NCI-H2196 (cell line): ENCODE measurements at regions not wholly inside any gene's neighbourhood (a gene's known extent, or its start where the extent isn't known, plus 50 kb on each side); places are given as distances from the start of the nearest gene placed in this dataset.
"Not testable (repeated sequence)": the region's sequence is repeated elsewhere in the genome, so short reads cannot be mapped to it uniquely, and the experiment has no call there.

Experiments used
- DNase-seq: peaks from one replicate; lab custom pipeline; 2025; ENCODE audit not compliant: unreplicated experiment; lab: John Stamatoyannopoulos, UW

DNA sequence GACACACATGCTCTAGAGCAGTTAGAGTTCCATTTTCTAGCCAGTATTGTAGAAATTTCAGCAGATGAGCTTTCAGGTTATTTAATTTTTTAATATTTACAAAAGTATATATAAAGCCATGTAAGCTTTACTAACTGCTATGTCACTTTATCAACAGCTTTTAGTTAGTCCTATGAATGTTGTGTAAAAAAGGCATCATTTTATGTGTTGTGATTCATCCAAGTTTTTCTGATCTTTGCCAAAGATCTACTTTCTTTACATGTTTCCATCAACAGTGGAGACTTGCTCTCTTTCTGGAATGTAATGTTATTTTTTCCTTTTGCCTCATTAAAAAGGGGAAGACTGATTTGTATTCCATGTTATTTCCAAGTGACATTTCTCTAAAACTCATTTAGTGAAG is 125.2 kb upstream of the TFPI start:
- no peak for DNase-seq

DNA sequence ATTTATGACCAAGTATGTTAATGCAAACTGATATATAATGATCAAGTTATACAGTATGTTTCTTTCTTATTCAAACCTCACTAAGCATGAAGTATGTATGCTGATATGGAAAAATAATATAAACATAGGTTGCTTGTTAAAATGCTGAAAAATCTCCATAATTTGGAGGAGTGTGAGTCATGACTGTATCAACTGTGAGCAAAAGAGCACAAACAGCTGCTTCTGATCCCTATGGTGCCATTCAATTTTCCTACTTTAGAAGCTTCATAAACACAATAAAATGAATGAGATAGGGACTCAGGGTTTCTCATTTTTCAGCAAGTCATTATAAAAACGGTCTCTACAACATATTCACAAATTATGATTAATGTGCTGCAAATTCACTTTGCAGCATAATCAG is 129.9 kb upstream of the TFPI start:
- no peak for DNase-seq

DNA sequence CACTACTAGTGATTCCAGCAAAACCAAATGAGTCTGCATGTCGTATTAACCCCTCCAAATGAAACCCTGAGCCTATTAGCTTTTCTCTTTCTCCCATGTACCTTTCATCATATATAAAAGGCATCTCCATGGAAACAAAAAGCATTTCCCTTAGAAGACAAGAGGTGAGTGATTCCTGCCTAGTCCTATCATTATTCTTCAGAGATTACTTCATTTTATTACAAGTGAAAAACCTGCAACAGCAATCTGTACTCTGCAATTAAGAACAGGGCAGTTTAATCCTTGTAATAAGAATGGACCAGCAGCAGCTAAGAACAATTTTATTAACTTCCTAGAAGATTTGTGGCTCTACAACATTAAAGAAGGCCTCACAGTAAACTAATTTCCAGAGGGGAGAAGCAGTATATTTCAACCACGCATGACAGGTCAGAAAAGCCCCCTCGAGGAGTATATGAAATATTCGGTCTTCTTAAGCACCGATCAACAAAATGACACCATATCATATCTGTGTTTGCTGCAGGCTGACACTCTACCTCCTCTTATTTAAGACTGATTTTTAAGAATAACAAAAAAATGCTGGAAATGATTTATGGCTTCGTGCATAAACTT is 132.3 kb upstream of the TFPI start:
- no peak for DNase-seq

DNA sequence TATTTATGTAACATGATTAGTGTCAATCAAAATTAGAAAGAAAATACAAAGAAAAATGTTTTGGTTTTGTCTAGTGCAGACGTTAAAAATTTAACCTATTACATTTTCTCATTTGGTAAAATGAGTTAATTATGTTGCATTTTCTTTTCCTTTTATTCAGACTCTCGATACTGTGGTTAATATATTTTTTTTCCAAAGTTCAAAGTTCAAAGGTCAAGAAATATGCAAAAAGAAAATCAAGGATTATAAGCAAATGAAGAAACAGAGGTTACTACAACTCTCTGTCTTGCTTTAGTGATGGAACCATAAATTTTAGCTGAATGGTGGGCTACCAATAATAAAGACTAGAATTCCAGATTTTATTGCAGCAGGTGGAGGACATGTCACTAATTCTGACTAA is 133.3 kb upstream of the TFPI start:
- DNase-seq = no peak

DNA sequence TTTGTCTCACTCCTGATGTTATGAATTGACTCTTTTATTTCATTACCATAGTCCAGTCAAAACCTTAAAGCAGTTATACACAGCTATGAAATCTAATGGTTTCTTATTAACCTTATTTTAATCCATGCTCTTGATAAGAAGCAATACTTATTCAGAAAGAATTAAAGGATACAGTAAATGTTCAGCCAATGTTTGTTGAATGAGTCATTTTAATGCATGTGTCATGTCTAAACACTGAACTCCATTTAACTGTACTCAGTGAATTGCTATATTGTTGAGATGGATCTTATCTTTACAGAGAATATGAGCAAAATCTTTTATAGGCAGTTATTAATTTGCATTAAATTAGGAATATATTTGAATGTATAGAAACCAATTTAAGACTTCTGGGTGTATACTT is 135.1 kb upstream of the TFPI start:
- no peak for DNase-seq

DNA sequence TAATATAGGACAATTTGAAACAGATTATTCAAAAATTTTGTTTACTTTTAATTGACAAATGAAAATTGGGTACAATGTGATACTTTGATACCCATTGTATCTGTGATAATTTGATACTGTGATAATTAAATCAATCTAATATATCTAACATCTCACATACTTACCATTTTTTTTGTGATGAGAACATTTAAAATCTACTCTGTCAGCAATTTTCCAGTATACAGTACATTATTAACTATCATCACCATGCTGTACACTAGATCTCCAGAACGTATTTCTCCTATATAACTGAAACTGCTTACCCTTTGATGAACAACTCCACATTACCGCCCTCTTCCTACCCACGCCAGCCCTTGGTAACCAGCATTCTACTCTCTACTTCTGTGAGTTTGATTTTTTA is 139.7 kb upstream of the TFPI start:
- DNase-seq = no peak

DNA sequence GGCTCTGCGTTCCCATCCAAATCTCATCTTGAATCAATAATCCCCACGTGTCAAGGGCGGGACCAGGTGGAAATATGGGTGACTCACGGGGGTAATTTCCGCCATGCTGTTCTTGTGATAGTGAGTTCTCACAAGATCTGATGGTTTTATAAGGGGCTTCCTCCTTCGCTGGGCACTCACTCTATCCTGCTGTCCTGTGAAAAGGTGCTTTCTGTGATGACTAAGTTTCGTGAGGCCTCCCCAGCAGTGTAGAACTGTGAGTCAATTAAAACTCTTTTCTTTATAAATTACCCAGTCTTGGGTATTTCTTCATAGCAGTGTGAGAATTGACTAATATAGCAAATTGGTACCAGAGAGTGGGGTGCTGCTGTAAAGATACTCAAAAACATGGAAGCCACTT is 142.4 kb upstream of the TFPI start:
- not testable (repeated sequence) for DNase-seq

DNA sequence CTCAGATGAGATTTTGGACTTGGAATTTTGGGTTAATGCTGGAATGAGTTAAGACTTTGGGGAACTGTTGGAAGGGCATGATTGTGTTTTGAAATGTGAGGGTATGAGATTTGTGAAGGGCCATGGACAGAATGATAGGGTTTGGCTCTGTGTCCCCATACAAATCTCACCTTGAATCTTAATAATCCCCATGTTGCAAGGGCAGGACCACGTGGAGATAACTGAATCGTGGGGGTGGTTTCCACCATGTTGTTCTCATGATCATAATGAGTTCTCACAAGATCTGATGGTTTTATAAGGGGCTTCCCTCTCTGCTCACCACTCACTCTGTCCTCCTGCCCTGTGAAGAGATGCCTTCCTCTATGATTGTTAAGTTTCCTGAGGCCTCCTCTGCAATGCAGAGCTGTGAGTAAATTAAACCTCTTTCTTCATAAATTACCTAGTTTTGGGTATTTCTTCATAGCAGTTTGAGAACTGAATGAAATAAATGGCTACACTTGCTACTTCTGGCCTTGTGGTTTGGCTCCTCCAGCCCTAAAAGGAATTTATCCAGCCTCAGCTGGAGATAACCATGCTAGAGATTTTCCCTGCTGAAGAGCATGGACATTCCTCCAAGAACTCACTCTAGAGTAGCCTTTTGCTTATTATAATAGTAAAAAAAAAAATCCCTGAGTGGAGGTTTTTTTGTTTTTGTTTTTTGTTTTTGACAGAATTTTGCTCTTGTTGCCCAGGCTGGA is 144.3 kb upstream of the TFPI start:
- DNase-seq = no peak

DNA sequence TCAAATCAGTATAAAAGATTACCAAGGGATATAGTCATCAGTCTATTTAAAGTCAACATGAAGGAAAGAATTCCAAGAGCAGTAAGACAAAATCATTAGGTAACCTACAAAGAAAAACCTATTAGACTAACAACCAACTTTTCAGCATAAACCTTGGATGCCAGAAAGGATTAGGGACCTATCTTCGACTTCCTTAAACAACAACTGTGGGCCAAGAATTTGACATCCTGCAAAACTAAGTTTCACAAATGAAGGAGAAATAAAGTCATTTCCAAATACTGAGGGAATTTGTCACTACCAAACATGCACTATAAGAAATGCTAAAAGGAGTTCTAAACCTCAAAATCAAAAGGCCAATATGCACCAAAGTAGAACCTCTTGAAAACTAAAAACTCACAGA is 147.9 kb upstream of the TFPI start:
- DNase-seq = no peak

DNA sequence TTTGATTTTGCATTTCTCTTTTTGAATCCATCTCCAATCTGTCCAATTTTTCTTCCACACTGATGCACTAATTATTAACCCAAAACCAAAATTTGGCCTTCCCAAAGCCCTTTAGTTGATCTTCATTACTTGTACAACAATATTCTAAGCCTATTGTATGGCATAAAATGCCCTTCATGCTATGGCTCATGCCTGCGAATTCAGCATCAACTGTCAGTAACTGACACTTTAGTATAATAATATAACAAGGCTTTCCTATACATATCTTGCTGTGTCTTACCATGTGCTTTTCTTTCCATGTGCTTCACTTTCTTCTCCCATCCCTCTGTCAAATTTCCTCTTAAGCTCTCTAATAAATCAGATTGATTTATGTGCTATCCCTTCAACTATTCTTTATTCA is 154.0 kb upstream of the TFPI start:
- no peak for DNase-seq

DNA sequence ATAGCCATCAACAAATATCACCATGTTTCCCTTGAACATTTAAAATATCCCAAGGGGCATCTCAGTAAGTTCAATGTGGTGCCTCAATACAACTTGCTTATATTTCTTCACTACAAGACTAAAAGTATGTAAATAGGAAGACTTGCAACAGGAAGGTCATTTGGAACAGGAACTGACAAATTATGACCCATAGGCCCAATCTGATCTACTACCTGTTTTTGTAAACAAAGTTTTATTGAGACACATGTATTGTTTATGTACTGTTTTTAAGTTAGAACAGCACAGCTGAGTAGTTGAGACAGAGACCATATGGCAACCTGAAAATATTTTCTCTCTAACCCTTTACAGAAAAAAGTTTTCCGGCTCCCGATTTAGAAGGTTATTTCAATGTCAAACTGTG is 154.8 kb upstream of the TFPI start:
- DNase-seq = no peak

DNA sequence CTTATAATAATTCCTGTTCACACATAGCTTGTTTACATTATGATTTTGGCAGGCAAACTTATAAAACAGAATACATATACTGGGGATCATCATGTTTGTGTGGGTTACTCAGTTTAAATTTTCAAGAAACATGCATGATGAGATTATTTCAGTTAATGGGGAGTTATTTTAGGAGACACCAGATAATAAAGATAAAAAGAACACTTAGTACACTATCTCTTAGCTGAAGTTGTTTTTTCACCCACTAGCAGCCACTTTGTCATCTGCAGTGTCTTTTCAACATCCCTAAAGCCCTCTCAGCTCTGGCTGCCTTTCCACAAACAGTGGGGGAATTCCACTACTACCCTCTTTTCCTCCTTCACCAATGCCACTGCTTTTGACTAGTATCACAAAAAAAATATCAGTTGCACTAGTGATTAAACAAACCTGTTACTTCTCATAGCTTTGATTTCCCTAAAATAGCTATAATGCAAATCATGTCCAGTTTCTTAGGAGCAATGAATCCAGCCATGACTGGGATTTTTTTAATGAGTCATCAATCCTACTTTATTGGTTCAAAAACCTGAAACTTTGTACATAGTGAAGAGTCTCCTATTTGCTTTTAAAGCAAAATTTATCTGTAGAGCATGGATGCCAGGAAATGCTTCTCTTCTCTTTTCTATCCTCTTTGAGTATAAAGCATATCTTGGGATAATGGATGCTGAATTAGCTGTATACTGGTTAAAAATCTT is 156.7 kb upstream of the TFPI start:
- no peak for DNase-seq

DNA sequence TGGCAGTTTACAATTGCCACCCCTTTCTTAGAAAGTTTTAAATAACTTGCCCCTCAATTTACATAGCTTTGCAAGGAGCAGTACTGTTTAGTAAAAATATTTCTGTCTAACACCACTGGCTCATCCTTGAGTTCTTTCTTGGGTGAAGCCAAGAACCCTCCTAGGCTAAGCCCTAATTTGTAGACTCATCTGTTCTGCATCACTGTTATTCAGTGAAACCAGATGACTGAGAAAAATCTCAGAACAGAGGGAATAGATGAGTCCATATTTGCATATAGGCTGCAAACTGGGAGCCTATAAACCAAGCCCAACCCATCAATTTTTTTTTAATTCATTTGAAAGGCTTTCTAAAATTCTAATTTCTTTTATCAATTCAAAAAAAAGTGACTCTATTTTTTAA is 161.4 kb upstream of the TFPI start:
- DNase-seq = no peak

DNA sequence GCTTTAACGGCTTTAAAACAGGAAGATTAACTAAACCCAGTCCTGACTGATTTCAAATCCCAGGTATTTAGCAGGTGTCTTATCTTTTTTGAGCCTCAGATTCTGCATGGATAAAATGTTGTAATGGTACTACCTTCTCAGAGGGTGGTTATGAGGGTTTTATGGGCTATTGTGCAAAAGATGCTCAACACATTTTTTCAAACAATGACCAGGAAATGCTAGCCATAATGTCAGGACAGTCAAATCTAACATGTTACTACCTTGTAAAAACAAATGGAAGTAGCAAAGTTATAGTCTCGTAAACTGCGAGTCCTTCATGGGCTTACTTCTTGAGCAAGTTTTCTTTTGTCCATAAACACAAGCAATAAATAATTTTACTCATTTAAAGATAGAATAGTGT is 162.1 kb upstream of the TFPI start:
- DNase-seq = no peak

DNA sequence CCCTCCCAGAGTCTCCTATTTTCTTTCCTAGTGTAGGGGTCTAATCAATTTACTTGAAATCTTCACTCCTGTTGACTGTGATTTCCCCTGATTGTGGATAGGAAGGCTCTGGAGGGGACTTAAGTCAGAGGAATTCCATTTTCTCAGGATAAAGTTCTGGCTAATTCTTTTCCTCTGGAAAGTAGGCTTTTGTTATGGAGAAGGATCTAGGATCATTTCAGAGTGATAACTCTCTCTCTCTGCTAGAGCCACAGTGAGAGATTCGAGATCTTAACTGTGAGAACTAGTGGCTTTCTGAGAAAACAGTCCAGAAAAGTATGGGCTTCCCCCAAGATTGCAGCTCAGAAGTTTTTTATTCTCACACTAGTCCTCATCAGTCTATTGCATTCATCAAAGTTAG is 163.9 kb upstream of the TFPI start:
- DNase-seq = no peak

DNA sequence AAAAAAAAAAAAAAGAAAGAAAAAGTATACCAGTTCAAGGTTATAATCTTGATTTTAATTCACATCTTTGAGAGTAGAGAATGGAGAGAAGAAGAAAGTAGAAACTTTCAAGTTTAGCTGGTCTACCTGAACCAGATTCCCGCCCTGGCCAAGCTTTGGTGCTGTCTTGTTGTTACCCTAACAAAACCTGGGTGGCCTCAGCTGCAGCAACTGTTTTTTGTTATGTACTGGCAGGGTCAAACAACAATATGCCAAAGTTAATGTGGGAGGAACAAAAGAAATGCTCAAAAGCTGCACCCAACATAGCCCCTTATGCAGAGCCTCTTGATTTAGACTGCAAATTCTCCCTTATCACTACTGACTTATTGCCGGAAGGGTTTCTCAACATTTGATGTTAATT is 165.3 kb upstream of the TFPI start:
- DNase-seq = no peak

DNA sequence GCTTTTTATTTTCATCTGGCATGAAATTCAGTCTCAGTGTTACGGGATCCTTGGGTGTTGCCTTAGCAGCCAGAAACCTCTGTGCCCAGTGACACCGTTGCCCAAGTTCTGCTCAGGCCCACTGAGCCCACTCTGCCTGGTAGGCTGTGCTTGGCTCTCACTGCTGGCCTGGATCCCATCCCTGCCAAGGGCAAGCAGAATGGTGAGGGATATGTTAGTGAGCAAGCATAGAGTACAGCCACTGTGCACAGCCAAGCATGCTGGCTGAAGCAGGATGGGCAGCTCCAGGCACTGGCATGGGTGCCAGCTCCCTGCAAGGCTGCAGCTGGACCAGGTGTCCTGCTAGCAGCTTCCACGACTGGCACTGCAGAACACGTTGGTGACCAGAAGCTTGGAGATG is 194.7 kb upstream of the TFPI start:
- no peak for DNase-seq

DNA sequence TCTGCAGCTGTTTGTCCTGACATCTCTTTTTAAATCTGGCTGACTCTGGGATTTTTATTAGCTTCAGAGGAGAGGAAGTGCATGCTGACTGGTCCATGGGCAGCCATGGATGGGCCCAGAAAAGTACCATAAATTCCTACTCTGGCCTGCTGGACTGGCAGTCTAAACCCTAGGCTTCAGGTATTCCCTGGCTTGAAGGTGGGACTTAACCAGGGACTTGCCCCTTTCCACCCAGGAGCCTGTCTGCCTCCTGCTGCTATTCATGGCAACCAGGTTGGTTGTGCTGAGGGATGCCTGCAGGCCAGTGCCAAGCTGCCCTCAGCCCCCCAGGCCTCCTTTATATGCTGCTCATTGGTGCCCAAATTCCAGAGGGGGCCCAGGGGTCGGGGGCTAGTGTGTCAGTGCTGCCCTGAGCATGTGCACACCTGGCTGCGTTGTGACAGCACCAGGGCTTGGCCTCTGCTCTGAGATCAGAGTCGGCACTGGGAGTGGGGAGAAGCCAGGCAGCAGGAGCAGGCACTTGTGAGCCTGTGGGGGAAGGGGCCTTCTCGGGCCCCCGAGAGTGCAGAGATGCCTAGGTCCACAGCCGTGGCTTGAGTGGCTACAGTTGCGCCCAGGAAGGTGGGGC is 195.7 kb upstream of the TFPI start:
- DNase-seq = no peak

DNA sequence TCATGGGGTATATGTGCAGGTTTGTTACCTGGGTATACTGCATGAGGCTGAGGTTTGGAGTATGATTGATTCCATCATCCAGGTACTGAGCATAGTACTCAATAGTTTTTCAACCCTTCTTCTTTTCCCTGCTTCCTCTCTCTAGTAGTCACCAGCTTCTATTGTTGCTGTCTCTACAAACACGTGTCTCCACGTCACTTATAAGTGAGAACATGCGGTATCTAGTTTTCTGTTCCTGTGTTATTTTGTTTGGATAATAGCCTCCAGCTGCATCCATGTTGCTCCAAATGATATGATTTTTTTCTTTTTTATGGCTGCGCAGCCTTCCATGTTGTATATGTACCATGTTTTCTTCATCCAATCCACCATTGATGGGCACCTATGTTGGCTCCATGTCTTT is 214.8 kb upstream of the TFPI start:
- DNase-seq = no peak

DNA sequence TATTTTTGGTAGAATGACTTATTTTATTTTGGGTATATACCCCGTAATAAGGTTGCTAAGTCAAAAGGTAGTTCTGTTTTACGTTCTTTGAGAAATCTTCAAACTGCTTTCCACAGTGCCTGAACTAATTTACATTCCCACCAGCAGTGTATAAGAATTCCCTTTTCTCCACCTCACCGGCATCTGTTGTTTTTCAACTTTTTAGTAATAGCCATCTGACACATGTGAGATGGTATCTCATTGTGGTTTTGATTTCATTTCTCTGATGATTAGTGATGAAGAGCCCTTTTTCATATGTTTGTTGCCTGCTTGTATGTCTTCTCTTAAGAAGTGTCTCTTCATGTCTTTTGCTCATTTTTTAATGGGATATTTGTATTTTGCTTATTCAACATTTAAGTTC is 215.2 kb upstream of the TFPI start:
- DNase-seq = no peak

DNA sequence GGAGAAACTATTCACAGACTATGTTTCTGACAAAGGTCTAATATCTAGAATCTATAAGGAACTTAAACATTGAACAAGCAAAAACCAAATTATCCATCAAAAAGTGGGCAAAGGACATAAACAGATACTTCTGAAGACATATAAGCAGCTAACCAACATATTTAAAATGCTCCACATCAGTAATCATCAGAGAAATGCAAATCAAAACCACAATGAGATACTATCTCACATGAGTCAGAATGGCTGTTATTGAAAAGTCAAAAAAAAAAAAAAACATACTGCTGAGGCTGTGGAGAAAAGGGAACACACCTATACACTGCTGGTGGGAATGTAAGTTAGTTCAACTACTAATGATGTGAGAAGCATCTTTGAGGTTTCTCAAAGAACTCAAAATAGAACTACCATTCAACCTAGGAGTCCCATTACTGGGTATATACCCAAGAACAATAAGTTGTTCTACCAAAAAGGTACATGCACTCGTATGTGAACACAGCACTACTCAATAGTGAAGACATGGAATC is 220.4 kb upstream of the TFPI start:
- DNase-seq = no peak

DNA sequence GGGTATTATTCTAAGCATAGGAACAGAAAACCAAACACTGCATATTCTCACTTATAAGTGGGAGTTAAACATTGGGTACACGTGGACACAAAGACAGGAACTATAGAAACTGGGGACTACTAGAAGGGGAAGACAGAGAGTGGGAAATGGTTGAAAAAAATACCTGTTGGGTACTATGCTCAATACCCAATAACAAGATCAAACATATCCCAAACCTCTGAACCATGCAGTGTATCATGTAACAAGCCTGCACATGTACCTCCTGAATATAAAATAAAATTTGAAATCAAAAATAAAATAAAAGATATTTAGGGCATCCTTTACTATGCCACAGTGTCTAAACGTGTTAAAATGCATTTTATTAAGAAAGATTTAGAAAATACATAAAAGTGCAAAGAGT is 221.0 kb upstream of the TFPI start:
- DNase-seq = no peak
